HS-27A (cell line): ENCODE measurements at regions not wholly inside any gene's neighbourhood (a gene's known extent, or its start where the extent isn't known, plus 50 kb on each side); places are given as distances from the start of the nearest gene placed in this dataset.
A peak's percentile ranks its signal among the peaks of the same experiment; 100 is the strongest.

ENCODE experiments used
- DNase-seq: peaks from one replicate; pipeline ENCODE4 v3.0.0-alpha.2; 2012; ENCODE audit warnings: low read depth, missing footprints

DNA sequence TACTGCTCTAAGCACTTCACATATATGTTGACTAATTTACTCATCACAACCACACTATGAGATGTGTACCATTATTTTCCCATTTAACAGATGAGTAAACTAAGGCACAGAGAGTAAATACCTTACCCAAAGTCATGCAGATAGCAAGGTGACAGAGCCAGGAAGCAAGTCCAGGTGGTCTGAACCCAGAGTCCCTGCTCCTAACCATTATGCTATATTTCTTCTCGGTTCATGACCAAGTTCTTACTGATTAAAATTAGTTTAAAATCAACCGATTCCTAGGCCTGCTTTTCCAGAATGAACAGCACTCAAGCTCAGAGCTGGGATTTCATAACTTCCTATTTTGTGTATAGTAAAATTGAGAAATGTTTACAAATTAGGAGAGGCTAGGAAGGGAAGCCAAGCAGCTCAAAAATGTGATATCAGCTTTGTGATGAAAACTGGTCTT lies 85.5 kb upstream of the EGLN3 start:
- no peak for DNase-seq

DNA sequence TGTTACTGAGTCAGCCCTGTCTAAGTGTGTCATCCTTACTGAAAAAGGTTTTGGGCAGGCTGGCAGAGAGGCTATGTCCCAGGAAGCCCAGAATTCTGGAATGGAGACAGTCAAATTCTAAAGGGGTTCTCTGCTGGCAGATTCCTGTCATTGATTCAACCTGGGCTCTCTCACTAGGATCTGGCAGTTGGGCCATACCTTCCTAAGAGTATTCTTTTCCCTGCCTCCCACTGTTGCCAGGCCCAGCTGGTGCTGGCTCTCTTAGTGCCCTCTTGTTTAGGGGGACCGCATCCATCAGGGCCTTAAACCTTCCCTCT lies 85.0 kb upstream of the EGLN3 start:
- DNase-seq = no peak

DNA sequence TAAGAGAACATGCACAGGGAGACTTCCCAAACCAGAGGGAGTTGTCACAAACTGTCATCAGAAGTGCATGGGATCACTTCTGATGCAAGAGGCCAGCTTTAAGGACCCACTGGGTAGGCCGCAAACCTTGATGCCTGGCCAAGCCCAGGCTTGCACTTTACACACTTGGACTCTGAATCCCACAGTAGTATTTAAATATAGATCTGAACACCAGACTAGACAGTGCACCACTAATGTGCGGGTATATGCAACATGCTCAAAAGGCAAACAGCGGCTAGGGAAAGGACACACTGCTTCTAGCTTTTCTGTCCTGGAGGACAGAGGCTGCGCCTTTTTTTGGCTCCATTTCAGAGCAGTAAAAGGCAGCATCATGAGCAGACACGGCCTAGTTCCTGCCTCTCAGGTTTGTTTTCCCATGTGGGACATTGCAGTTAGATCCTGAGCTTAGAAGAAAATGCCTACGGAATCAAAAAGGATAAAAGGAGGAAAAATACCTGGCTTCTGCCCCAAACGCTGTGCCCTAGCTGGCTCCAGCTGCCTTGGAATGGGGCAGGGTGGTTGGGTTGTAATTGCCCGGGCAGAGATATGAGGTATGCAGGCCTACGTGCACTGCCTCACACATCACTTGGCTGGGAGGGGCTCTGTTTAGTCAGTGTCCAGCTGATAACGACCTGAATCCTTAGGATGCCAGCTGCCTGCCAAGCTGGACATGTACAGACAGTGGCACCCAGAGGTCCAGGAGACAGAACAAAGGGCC lies 84.5 kb upstream of the EGLN3 start:
- peak; percentile 29 for DNase-seq

DNA sequence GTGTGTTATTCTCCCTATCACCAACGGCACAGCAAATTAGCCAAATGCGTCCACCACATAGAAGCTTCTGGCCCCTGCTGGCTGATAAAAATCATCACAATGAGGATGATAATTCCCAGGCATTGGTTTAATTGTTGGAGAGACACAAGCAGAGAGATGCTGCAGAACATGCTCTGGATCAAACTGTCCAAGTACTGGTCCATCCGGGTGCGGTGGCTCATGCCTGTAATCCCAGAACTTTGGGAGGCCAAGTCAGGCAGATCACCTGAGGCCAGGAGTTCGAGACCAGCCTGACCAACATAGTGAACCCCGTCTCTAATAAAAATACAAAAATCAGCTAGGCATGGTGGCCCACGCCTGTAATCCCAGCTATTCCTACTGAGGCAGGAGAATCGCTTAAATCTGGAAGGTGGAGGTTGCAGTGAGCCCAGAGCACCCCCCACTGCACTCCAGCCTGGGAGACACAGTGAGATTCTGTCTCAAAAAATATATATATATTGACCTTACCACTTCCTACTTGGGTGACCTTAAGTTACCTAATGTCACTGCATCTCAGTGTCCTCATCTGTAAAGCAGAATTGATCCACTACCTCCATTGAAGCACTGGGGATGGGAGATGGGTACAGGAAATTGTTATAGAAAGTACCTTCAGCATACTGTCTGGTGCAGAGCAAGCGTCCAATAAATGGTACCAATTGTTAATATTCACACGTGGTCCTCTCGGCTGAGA lies 83.7 kb upstream of the EGLN3 start:
- no peak for DNase-seq

DNA sequence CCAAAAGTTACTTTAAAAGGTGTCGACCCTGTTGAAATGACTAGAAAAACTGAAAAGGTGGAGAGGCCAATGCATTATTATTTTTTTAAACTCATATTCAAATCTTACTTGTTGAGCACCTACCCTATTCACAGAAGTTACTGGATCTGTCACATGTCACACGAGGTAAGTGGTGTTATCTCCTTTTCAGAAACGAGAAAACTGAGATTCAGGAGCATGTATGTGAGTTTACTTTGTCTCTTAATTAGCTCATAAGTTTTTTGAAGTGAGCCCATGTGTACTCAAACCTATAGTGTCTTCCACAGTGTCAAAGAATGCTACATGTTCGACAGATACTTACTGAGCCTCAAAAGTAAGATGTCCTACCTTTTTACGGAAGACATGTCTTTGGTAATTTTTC lies 81.8 kb upstream of the EGLN3 start:
- no peak for DNase-seq

DNA sequence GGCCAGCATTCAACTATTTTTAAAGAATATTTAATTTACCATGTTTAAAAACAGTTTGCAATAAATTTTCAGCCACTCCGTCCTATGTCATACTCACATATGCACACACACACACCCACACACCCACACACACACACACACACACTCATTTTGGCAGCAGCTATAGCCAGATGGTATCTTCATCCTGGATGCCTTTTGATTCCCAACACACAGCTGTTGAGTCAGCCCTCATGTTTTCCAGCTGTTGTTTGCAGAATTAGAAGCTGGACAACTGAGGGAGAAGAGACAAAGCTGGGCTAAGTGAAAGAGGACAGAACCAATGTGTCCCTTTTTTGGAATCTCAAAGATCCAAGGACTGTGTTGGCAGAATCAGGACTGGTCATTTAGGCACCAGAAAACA lies 80.0 kb upstream of the EGLN3 start:
- DNase-seq = no peak

DNA sequence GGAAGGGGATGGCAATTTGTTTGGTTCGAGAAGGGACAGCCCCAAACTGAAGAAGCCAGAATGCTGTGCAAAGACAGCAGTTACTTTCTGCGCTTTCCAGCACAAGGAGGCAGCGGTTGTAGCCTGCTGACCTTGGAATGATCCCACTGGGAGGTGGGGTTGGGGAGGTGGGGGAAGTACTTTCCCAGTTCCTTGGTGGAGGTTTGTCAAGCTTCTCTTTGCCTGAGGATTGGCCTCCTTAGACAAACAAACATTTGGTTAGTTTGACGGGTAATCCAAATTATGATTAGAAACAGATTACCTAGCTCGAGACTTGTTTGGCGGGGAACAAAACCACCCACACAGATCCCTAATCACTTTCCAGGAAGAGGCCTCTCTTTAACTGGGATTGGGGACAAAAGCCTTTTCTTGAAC lies 79.1 kb upstream of the EGLN3 start:
- no peak for DNase-seq

DNA sequence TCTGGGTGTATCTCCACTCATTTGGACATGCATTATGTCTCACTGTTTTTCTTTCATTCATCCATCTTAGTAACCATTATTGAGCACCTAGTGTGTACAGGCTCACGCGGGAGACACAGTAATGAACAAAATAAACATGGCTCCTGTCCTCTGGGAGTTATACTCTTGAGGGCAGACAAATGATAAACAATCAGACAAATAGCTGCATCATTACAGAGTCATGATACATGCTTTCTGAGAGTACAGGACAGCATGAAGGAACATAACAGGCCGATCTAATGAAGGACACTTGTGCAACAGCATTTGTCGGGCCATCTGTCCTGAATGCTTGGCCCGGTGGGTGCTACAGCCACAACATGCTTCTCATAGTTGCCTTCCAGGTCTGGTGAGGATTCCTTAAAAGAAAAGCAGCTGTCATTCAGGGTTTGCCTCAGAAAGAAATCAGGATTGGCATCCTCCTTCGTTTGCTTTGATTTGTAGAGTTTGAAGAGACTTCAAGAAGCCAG lies 77.2 kb upstream of the EGLN3 start:
- no peak for DNase-seq

DNA sequence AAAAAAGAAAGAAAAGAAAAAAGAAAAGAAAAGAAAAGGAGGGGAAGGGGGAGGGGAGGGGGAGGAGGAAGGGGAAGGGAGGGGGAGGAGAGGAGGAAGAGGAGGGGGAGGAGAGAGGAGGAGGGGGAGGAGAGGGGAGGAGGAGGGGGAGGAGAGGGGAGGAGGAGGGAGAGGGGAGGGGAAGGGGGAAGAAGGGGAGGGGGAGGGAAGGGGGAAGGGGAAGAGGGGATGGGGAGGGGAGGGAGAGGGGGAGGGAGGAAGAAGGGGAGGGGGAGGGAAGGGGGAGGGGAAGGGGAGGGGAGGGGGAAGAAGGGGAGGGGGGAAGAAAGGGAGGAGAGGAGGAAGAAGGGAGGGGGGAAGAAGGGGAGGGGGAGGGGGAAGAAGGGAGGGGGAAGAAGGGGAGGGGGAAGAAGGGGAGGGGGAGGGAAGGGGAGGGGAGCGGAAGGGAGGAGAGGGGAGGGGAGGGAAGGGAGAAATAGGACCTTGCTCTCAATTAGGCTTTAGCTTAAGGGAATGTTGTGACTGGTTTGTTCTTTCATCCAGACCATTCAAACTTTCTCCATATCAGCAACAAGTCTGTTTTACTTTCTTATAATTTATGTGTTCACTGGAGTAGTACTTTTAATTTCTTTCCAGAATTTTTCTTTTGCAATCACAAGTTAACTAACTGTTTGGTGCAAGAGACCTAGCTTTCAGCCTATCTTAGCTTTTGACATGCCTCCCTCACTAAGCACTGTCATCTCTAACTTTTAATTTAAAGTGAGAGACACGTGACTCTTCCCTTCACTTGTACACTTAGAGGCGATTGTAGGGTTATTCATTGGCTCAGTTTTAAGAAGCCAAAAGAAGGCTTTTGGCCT lies 76.5 kb upstream of the EGLN3 start:
- no peak for DNase-seq

DNA sequence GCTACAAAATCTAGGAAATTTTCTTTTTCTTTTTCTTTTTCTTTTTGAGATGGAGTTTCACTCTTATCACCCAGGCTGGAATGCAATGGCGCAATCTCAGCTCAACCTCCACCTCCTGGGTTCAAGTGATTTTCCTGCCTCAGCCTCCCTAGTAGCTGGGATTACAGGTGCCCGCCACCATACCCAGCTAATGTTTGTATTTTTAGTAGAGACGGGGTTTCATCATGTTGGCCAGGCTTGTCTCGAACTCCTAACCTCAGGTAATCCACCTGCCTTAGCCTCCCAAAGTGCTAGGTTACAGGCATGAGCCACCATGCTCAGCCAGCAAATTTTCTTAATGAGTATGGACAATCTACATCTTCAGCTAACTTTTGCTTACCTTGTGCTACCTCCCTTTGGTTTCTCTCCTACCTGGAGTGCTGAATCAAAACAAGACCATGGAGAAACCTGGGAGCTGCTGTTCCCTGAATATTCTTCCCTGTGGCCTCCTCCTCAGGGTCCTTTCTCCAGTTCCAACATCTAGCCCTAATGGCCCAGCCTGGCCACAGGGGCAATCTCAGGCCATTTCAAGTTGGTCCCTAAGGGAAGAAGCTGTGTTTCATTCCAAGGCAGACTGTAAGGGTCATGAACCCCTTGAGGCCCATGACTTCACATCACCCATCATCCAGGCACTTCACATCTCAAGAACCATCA lies 74.6 kb upstream of the EGLN3 start:
- DNase-seq = no peak

DNA sequence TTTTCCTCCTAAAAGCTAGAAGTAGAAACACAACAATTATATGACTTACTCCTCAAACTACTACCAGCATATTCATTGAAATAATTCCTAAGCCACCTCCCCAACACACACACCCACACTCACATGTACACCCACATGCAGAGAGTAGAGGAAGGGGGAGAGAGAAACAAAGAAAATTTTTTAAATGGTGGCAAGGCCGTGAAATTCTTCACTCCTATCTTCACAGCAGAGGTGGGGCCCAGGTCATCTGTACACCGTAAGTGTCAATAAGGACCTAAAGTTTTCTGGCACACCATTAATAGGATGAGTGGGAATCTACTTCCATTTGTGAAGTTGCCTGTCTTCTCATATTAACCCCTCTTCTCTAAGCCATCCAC lies 73.9 kb upstream of the EGLN3 start:
- no peak for DNase-seq

DNA sequence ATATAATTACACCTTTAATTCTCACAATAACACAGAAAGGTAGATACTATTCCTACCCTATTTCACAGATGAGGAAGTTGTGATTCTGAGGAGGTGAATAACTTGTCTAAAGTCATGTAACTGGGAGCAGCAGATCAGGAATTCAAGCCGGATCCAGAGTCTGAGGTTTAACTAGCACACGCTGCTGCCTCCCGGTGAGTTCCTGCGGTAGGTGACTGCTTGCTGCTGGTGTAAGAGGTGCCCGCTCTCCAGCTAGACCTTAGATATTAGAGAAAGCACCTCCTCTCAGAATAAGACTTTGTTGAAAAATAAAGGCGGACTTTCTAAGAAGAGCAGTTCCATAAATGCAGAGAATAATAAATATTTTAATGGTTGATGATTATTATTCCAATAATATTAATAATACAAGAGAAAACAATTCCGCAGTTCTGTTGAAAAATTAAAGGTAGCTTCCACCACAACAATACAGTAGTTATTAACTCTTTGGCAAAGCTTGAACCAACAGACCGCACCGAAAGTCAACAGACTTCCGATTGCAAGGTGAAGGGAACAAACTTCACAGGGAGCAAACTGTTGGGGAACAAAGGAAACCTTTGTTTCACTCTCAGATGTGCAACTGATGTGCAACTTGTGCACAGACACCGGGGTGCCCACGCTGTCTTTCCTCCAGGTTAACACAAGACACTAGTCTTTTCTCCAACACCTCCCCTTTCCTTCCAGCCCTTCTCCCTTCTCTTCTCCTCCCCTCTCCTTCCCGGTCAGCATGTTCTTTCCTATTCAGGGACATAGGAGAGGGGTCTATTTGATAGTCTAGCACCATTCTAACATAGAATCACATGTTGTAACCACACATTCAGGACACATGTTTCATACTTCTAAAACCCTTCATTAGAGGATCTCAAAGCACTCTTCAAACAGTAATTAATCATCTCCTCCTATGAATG lies 73.2 kb upstream of the EGLN3 start:
- no peak for DNase-seq

DNA sequence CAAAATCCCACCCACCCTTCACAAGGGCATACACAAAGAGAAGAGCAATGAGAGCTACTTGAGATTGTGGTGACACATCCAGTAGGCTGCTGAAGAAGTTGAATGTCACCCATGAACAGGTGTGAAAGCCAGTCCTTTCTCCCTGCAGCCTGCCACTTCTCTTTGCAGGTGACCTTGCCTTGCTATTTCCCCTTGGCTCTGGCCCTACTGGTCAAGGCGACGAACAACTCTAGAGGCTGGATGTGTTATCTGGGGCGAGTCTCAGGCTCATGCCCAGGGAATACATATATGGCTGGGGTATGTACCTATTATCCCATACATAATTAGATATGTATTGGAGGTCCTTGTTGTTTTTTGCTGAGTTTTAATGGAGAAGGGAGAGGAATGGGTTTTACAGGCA lies 70.2 kb upstream of the EGLN3 start:
- no peak for DNase-seq

DNA sequence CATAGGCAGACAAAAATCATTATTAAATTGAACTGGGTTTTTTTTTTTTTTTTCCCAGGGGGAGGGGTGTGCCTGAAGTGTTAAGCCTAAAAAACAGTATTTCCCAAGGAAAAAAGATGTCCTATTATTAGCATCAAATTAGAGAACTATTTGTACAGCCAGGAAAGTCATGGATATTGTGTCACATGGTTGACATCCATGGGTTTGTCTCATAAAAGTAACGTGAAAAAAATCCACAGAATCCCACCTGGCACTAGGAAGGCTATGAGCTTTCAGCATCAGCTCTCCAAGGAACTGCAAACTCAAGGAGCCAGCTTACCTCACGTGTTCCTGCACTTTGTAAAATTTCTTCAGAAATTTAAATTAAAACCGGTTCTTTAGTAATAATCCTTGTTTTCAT lies 69.1 kb upstream of the EGLN3 start:
- no peak for DNase-seq

DNA sequence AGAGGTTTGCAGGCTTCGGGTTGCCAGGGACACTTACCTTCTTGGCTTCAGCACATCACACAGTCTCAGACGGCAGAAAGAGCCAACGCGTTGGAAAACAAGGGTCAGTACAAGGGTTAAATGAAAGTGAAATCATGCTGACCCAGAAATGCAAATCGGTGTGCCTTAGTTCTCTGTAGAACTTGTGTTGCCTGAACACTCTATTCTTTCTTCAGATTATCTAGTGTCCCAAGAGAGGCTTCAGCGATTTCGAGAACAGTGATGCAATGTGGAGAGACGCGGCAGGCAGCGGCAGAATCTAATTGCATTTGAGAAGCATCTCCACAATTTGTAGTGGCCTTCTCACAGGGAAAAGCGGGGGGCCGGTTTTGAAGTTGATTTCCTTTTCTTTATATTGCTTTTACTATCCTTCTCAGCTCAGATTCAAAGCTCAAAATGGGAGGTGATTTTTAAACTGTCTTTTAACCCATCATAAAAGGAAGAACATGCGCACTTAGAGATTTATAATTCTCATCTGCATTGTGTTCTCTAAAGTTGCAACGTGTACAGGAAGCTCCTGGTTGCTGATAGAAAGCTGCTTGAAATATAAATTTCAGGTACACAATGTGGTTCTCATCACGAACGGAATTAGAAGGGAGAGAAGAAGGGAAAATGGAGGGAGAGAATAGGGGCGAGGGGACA lies 67.8 kb upstream of the EGLN3 start:
- DNase-seq = no peak

DNA sequence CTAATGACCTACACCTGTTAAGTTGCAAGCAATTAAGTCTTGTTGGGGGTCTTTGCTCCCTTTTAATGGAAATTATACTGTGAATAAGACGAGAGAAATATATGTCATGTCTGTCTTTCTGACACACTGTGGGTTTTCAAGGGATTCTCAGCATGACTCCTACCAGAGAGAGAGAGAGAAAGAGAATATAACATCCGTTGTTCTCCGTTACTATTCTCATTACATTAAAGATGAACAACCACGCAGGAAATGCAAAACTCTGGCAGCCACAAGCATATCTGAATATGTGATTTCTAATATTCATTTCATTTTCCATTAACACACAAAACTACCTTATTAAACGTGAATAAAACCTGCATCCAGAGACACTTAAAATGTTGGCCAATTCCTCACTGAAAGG lies 67.3 kb upstream of the EGLN3 start:
- DNase-seq = no peak

DNA sequence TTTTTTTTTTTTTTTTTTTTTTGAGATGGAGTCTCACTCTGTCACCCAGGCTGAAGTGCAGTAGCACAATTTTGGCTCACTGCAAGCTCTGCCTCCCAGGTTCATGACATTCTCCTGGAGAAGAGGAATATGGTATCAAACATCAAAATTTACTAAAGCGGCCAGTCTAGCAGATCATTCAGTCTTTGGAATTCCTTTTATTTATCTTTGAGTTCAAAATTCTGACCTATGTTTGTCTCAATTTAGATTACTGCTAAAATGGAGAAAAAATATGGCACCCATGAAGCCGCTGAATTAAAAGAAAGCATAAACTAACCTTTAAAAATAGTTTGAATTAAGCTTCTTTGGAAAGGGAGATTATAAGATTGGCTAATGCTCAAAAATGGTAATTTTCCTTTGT lies 64.5 kb upstream of the EGLN3 start:
- DNase-seq = no peak

DNA sequence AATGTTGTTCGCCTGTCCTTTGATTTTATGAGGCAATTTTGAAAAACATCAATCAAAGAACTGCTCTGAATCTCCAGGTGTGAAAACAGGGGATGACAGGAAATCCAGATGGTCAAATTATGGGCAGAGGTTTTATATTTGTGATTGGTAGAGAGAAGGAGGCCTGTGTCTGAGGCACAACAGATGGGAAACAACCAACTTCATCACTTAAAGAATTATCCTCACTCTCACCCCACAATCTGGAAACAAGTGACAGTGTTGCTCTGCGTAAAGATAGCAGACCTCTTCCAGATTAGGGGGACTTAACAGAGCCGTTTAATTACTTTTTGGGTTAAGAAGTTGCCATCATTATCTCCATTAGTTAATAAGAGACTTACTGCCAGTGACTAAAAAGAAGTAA lies 64.1 kb upstream of the EGLN3 start:
- DNase-seq = no peak

DNA sequence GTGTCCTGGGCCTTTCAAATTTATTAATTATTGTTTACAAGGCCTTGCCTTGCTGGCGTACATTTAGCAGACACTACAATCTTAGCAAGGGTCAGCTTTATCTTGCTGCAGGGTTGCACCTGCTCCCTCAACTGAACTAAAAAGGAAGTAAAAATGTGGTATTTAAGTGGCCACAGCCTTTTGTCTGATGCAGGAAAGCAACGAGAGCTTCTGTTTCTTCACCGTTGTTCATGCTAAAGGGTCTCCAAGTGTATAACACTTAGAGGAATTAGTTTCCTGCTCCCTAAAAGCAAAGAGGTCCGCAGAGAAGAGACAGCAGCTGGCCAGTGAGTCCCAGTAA lies 62.8 kb upstream of the EGLN3 start:
- no peak for DNase-seq

DNA sequence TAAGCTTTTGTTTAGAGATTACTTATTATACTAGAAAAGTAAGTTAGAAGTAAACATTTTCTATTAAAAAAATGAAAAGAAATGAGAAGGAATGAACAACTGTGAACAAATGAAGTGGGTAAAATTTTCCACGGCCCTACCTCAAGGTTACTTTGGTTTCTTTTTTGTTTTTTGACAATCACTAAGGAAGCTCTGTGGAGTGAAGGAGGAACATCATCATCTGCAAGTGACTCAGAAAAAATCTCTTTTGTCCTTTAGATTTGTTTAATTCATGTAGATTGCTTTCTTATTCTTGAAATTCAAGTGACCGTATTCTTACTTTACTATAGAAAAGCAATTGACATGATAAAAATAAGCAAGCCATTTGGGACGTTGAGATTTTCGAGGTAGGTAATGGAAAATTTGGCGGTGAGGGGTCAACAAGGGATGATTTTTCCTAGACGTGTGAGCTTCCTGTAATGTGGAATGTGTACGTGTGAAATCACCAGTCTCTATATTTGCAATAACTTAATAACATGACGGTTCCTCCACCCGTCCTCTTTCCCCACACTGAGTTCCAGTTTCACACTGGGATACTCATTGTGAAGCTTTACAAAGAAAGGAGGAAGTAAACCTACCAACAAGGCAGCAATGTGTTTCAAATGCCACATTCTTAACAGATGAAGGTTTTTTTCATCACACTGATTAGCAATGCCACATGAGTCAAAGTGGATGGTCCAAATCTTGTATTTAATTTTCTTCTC lies 62.3 kb upstream of the EGLN3 start:
- DNase-seq = no peak
